ENCODE measurements at regions not wholly inside any gene's neighbourhood (a gene's known extent, or its start where the extent isn't known, plus 50 kb on each side); places are given as distances from the start of the nearest gene placed in this dataset.

- TF ChIP-seq CTCF (IDR thresholded peaks at IDR 0.05; ENCODE audit: low read depth, low read length, missing control alignments), result no peak
- no peak for DNase-seq
- Histone ChIP-seq H3K36me3 (replicated peaks) (no peaks in the 10 kb centered on the region), H3K4me3 (ENCODE audit: low read depth, low read length) (no peak overlapping the region), H3K27ac (no peak overlapping the region), H3K27me3 (replicated peaks) (no peaks in the 10 kb centered on the region)
- in situ Hi-C loops (cut with HindIII; ENCODE audit: low pct_ligation_motif_present, low sequenced_read_pairs), result no loop called here
Observed at GRCh38 chr11:104819603-104820002, 78.7 kb downstream of the CASP12 start.

GRCh38 chr11:104819107-104819506, 79.2 kb downstream of the CASP12 start:
- DNase-seq, result no peak
- Histone ChIP-seq H3K27me3 (replicated peaks) (no peaks in the 10 kb centered on the region), H3K36me3 (replicated peaks) (no peaks in the 10 kb centered on the region), H3K4me3 (ENCODE audit: low read depth, low read length) (no peak overlapping the region), H3K27ac (no peak overlapping the region)
- in situ Hi-C loops (cut with HindIII; ENCODE audit: low pct_ligation_motif_present, low sequenced_read_pairs), result no loop called here
- no peak for TF ChIP-seq CTCF (IDR thresholded peaks at IDR 0.05; ENCODE audit: low read depth, low read length, missing control alignments)

- in situ Hi-C loops (cut with HindIII; ENCODE audit: low pct_ligation_motif_present, low sequenced_read_pairs), result no loop called here
- no peak for DNase-seq
Observed at GRCh38 chr11:104817973-104818372, 80.3 kb downstream of the CASP12 start.

GRCh38 chr11:104813532-104813931, 84.7 kb downstream of the CASP12 start:
- Histone ChIP-seq H3K36me3 (replicated peaks) (no peaks in the 10 kb centered on the region), H3K27me3 (replicated peaks) (no peaks in the 10 kb centered on the region), H3K27ac (no peak overlapping the region), H3K4me3 (ENCODE audit: low read depth, low read length) (no peak overlapping the region)
- in situ Hi-C loops (cut with HindIII; ENCODE audit: low pct_ligation_motif_present, low sequenced_read_pairs), result no loop called here
- no peak for DNase-seq
- no peak for TF ChIP-seq CTCF (IDR thresholded peaks at IDR 0.05; ENCODE audit: low read depth, low read length, missing control alignments)

More at GRCh38 chr11:104817973-104818372, 80.3 kb downstream of the CASP12 start:
- Histone ChIP-seq H3K36me3 (replicated peaks) (no peaks in the 10 kb centered on the region), H3K4me3 (ENCODE audit: low read depth, low read length) (no peak overlapping the region), H3K27me3 (replicated peaks) (no peaks in the 10 kb centered on the region), H3K27ac (no peak overlapping the region)
- no peak for TF ChIP-seq CTCF (IDR thresholded peaks at IDR 0.05; ENCODE audit: low read depth, low read length, missing control alignments)

GRCh38 chr11:104812103-104812788, 86.0 kb downstream of the CASP12 start:
- H3K36me3 ChIP-seq (replicated peaks), result no peaks in the 10 kb centered on the region
- H3K27ac ChIP-seq, result no peak overlapping the region
- H3K4me3 ChIP-seq (ENCODE audit: low read depth, low read length), result no peak overlapping the region
- no peak for DNase-seq
- no peak for TF ChIP-seq CTCF (IDR thresholded peaks at IDR 0.05; ENCODE audit: low read depth, low read length, missing control alignments)
- no peaks in the 10 kb centered on the region for H3K27me3 ChIP-seq (replicated peaks)
- in situ Hi-C loops (cut with HindIII; ENCODE audit: low pct_ligation_motif_present, low sequenced_read_pairs), result no loop called here

GRCh38 chr11:104803776-104804175, 94.5 kb downstream of the CASP12 start:
- no peak for TF ChIP-seq CTCF (IDR thresholded peaks at IDR 0.05; ENCODE audit: low read depth, low read length, missing control alignments)
- no peak for DNase-seq
- Histone ChIP-seq H3K36me3 (replicated peaks) (no peaks in the 10 kb centered on the region), H3K27me3 (replicated peaks) (no peaks in the 10 kb centered on the region), H3K4me3 (ENCODE audit: low read depth, low read length) (no peak overlapping the region), H3K27ac (no peak overlapping the region)
- in situ Hi-C loops (cut with HindIII; ENCODE audit: low pct_ligation_motif_present, low sequenced_read_pairs), result no loop called here
